GM19043 (cell line): ENCODE measurements at regions not wholly inside any gene's neighbourhood (a gene's known extent, or its start where the extent isn't known, plus 50 kb on each side); places are given as distances from the start of the nearest gene placed in this dataset.

ENCODE experiments used
- ATAC-seq: cut with Tn5 transposase; IDR thresholded peaks from one replicate; pipeline ENCODE4 v1.9.1; 2021; ENCODE audit warnings: low read depth; ENCODE audit not compliant: unreplicated experiment

- no peak for ATAC-seq
These were observed 500.4 kb downstream of the PTPRU start for GRCh38 chr1:29736582-29737188.

- ATAC-seq = no peak
These were observed 496.1 kb downstream of the PTPRU start for GRCh38 chr1:29732453-29732852.

GRCh38 chr1:29730623-29731022, 494.3 kb downstream of the PTPRU start:
- no peak for ATAC-seq

DNA sequence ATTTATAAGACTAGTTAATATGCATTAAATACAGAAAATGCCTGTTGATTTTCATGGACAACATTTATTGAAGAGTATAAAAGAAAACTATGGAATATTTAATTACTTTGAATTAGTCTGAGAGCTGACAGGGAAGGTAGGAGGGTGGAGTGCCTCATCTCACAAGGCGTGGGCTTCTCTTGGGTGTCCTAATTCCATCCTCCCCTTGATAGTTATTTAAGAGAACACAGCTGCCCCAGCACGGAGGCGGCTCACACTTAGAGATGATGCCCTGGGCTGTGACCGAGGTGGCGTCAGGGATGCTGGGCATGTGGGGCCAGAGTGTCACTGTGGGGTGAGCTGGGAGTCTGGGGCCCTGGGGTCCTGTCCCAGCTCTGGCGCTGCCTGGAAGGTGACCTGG, 493.0 kb downstream of the PTPRU start:
- no peak for ATAC-seq

DNA sequence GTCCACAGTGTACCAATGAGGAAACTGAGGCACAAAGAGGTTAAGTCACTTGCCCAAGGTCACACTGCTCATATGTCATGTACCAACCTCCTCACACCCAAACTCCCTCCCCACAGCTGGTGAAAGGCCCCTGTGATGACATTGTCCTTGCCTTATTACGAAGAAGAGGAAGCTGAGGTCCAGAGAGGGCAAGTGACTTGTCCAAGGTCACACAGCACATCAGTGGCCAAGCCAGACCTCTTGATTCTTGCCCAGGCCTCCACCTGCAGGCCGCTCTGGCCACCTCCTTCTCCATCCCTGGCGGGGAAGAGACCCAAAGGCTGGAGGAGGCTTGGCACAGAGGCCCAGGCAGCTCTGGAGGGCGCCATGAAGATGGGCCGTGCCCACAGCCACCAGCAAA, 492.4 kb downstream of the PTPRU start:
- ATAC-seq = no peak

DNA sequence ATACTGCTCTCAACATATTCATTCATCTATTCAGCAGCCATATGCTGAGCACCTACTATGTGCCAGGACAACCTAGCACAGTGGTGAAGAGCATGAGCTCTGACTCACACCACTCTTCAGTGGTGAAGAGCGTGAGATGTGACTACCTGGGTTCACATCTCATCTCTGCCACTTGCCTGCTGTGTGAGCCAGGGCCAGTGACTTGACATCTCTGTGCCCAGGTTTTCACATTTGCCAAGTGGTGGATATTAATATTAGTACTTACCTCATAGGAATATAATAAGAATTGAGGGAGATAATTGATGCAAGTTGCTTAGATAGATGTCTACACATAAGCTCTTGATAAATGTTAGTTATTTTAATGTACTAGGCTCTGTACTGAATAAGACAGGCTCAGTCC, 488.9 kb downstream of the PTPRU start:
- no peak for ATAC-seq

GRCh38 chr1:29722598-29722997, 486.3 kb downstream of the PTPRU start:
- ATAC-seq = no peak

DNA sequence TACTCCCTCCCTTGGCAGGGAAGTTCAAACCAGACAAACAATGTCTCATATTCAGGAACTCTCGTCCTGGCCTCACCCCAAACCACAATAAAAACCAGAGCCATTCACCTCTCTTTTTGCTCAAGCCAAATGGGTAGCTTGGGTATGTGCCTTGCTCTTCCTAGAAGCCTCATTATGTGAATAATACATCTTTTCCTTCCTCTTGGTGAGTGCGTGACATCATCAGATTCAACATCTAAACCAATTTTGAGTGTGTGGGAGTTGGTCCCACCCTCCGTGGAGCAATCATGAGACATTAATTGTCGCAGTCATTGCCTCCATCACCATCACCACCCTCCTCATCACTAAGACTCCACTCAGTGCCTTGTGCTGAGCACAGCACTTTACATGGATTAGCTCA, 482.9 kb downstream of the PTPRU start:
- ATAC-seq = no peak

- ATAC-seq = no peak
These were observed 482.5 kb downstream of the PTPRU start for GRCh38 chr1:29718791-29719190.

- ATAC-seq = no peak
These were observed 480.0 kb downstream of the PTPRU start for GRCh38 chr1:29716306-29716705.

- ATAC-seq = no peak
These were observed 477.5 kb downstream of the PTPRU start for GRCh38 chr1:29713857-29714256.

- ATAC-seq = no peak
These were observed 476.5 kb downstream of the PTPRU start for GRCh38 chr1:29712801-29713200.

- no peak for ATAC-seq
These were observed 475.9 kb downstream of the PTPRU start for GRCh38 chr1:29712284-29712651.

GRCh38 chr1:29711582-29712283, 475.4 kb downstream of the PTPRU start:
- no peak for ATAC-seq

GRCh38 chr1:29709704-29710280, 473.5 kb downstream of the PTPRU start:
- no peak for ATAC-seq

GRCh38 chr1:29708796-29709703, 472.7 kb downstream of the PTPRU start:
- no peak for ATAC-seq

- ATAC-seq = no peak
These were observed 472.1 kb downstream of the PTPRU start for GRCh38 chr1:29708381-29708780.

DNA sequence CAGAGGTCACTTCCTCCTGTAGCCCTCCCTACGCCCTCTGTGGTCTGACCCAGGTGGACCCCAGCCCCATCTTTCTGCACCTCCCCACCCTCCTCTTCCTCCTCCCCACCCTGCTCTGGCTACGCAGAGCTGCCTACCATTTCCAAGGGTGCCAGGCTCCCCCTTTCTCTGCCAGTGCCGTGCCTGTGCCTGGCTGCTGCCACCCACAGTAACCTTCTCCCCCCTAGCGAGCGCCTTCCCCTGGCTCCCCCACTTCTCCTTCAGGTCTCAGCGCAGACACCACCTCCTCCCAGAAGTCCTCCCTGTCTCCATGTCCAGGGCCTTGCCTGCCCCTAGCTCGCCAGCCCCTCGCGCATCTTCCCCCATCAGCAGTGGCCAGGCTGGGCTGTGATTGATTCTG, 471.5 kb downstream of the PTPRU start:
- ATAC-seq = no peak

DNA sequence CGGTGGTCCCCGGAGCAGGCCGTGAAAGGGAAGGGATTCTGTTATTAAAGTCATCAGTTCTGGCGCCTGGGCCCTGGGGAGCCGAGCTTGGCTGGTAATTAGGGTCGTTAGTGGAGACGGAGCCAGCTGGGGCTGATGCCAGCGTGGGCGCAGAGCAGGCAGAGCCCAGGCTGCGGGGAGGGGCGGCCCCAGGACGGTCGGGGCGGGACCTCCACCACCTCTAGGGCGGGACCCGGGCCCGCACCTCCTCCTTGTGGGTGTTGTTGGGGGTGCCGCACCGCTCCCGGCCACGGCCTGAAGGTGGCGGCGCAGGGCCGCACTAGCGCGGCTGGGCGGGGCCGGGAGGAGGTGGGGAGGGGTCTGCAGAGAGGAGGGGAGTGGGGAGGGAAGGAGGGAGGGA, 470.6 kb downstream of the PTPRU start:
- peak; percentile 55 for ATAC-seq

GRCh38 chr1:29704430-29704829, 468.1 kb downstream of the PTPRU start:
- no peak for ATAC-seq
